IPS-NIHi11 (cell line): ENCODE measurements at regions not wholly inside any gene's neighbourhood (a gene's known extent, or its start where the extent isn't known, plus 50 kb on each side); places are given as distances from the start of the nearest gene placed in this dataset.

ENCODE experiments used
- DNase-seq: peaks from one replicate; pipeline ENCODE4 v3.0.0; 2012; ENCODE audit warnings: mixed read lengths, low spot score

DNA sequence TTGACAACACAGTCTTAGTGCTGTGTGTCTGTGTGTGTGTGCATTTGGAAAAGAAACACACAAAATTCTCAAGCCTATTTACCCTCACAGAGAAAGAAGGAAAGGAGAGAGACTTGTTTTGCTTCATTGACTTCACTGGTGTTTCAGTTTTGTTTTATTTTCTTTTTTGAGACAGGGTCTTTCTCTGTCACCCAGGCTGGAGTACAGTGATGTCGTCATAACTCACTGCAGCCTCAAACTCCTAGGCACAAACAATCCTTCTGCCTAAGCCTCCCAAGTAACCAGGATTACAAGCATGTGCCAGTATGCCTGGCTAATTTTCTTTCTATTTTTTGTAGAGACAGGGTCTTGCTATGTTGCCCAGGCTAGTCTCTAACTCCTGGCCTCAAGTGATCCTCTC lies 636.9 kb downstream of the TAFA4 start:
- no peak for DNase-seq

DNA sequence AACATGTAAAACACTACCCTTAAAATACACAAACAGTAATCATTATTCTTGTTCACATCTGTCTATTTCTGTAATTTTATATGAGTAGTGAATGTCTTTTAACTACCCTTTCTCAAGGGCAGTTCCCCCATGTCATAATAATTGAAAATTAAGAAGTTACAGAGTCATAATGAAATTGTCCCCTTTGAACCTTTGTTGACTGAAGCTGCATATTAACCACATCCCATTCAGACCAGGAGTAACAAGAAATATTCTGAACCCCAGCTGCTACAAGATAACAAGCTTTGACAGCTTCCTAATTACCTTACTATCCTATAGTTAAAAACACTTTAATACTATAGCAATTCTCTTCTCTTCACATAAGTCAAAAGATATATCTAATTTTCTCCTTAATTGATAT lies 635.9 kb upstream of the SUCLG2 start:
- no peak for DNase-seq

DNA sequence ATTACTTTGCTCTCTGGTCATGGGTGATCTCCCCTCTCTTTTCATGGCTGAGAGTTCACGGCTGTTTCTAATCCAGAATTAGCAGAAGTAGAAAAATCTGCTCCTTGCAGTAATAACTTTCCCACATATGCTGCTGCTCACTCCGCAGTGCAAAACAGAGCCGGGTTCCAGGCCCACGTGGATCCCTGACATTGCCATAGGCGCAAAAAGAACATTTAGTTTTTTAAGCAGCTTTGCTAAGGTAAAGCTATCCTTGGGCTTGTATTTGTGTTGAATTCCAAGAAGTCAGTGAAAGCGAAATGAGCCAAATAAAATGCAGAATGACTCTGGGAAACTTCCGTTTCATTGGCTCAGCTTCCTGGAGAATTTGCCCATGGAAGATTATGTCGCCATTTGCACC lies 633.7 kb upstream of the SUCLG2 start:
- DNase-seq, result no peak

DNA sequence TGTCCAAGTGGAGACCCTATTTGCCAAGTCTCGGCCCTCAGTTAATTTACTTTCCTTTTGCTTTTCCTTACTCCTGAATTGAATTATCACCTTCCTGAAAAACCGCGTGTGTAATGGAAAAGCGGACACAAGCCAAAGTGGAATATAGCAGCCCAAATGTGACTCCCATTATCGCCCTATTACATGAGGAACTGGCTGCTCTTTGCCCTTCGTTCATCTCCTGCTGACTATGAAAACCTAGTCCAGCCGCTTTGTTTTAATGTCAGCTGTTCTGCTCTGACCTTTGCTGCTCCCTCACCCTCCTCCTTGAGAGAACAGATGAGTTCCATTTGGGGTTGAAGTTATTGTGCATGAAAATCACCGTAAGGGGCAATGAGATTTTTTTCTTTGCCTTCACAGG lies 632.7 kb upstream of the SUCLG2 start:
- no peak for DNase-seq

DNA sequence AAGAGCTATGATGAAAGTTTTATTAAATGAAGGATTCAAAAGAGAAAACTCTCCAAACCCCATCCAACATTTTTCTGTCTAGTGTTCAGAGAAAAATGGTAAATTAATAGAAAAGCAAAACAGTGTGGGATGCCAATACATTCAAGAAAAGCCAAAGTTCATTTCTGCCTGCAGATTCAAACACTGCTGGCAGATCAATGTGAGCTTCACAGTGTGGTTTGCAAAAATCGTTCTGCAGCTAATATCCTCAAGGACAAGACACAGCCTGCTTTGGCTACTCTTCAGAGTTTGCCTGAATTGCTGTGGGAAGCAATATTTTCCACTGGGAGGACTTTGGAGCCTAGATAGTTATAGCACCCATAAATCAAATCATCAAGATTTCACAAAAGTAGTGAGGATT lies 619.9 kb upstream of the SUCLG2 start:
- no peak for DNase-seq

DNA sequence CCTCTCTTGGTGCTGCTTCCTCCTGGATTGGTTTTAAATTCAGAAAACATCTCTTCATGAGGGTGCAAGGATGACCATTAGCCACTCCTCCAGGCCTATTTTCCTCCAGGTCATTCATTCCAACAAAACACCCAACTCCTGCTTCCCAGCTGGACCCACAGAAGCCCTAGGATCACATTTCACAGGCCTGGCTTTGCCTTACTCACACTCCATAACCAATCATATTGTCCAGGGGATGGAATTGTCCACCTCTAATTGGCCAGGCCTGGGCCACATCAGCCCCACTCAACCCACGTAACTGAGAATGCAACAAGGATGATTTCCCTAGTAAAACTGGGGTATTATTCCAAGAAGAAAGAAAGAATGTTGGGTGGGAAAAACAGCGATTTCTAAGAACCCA lies 616.7 kb upstream of the SUCLG2 start:
- DNase-seq, result peak; percentile 38

DNA sequence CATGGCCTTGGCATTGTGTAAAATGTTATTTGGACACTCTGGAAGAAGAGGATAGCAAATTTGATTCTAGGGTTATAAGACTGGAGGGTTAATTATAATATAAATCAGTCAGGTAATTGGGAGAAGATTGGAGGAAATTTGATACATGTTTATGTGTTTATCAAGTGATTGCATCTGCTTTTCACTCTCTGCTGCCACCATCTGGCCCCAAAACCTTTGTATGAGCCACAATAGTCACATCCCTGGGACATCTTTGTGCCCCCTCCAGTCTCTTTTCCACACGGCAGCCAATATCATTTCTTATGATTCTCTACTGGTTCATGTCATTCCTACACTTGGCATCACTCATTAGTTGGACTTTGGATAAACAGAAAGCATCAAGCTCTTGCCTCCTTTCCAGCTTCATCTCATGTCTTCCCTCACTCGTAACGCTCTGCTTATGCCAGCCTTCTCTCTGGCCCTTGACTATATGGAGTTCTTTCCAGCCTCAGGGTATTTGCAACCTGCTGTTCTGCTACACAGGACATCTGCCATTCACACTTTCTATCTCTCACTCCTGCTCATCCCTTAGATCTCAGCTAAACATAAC lies 602.3 kb upstream of the SUCLG2 start:
- peak; percentile 26 for DNase-seq

DNA sequence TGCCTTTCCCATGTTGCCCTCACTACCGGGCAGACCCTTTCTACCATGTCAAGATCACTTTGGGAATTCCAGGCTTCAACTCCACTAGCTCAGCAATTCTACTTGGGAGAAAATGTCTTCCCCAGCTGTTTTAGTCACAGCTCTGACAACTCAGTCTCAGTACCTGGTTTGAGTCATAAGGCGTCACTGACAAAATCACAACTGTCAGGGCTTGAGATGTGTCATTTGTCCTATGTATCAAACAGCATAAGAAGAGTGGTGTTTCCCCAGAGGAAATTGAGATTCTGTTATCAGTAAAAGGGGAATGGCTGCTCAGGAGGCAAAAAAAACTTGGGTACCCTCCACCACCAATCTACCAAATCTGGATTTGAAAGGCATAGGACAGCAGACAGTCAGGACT lies 594.9 kb upstream of the SUCLG2 start:
- no peak for DNase-seq

DNA sequence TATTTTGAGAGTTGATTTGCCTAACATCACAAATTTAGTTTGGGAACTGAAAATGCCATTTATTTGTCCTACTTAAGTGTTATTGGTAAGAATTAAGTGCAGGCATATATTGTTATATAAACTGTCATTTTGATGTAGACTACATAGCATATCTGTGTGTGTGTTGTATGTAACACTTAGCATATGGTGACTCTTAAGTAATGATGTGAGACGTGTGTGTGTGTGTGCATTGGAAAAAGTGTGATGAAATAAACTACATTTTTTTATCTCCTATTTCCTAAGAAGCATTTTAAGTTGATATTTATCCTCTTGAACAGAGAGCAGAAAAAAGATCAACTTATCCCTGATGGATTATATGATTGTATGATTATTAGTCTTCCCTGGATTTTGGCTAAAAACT lies 588.2 kb upstream of the SUCLG2 start:
- no peak for DNase-seq

DNA sequence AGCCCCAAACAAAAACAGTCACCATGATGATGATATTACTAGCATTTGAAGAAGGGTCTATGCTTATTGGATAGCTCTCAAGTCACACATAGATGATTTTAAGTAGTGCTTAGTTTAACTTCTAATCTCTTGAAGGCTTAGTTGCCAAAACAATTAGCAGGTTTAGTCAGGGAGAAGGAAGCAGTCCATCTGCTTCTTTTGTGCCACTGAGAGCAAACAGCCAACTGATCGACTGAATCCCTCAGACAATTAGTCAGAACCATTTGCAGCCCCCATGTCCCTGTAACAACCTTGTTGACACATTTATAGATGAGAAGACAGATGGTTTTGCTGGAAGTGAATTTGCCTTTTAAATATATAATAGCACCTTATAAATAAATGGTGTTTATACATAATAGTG lies 585.1 kb upstream of the SUCLG2 start:
- DNase-seq, result no peak

DNA sequence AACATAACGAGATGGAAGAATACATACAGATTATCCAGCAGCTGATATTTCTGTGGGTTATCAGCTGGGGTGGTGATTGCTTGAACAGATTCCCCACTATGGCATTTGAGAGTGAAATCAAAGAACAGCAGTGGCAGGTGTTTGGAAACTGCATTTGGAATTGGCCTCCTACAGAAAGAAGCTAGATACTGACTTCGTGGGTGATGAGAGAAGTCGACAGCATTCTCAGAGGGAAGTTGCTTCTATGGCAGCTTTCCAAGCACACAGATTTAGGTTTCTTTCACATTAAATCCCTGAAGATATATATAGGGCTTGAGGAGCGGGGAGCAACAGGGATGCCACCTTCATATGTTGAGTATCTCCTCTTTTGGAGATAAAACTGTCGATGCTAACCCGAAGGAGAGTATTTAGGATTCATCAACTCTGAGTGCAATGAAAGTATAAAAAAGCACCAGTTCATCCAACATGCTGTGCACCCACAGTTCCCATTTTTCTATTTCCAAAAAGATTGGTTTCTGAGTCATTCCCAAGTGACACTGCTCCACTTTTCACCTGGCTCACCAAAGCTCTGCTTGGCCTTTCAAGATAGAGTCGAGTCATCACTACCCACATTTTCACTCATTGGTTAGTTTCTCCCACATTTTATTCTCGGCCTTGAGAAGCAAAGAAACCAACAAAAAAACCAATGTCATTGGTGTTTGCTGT lies 579.8 kb upstream of the SUCLG2 start:
- DNase-seq, result no peak

DNA sequence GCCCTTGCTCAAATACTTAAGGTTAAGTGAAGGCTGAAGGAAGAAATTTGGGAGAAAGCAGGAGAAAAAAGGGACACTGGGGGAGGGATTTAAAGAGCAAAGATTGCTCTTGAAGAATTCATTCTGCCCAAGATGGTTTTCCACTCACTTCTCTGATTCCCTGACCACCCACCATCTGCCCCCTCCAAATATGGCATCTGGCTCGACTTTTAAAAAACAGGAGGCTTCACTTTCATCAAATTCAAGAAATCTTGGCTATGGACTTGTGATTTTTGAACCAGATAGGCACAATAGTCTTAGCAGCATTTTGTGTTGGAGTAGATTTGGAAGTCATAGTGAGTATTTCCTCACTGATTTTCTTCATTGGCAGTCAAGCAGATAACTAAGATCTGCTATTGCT lies 574.4 kb upstream of the SUCLG2 start:
- no peak for DNase-seq

DNA sequence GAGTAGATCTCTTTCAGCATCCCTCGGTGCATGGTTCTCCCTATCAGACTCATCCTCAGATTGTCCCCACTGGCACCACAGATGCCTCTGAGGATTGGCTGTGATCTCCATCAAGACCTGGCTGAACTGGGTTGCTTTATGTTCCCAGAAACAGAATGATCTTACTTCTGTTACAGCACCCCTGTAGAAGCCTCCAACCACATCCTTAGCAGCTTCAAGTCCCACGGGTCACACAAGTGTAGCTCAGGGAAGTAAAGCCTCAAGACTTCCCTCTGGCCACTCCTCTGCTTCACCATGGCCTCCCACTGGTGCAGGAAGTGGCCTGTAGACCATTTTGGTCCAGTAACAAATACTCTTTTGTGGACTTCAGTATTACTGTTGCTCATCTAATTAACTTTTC lies 566.4 kb upstream of the SUCLG2 start:
- DNase-seq, result no peak

DNA sequence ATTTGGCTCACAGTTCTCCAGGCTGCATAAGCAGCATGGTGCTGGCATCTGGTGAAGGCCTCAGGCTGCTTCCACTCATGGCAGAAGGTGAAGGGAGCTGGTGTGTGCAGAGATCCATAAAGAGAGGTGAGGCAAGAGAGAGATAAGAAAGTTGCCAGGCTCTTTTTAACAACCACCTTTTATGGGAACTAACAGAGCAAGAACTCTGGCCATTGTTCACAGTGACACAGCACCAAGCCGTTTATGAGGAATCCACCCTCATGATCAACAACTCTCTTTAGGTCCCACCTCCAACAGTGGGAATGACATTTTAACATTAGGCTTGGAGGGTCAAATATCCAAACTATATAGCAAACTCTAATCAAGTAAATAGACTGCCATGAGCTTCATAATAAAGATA lies 557.2 kb upstream of the SUCLG2 start:
- DNase-seq, result no peak

DNA sequence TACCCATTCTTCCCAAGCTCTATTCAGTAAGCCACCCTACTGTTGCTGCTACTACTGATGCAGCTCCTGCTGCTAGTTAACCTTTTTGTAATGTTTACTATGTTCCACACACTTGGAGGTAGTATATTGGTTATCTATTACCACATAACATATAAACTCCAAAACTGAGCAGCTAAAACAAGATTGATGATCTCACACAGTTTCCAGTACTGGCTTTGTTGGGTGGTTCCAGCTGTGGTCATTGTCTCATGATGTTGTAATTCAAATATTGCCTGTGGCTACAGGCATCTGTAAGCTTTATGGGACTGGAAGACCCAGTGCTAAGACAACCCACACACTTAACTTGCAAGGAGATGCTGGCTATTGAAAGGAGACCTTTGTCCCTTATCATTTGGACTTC lies 556.2 kb upstream of the SUCLG2 start:
- DNase-seq, result no peak

DNA sequence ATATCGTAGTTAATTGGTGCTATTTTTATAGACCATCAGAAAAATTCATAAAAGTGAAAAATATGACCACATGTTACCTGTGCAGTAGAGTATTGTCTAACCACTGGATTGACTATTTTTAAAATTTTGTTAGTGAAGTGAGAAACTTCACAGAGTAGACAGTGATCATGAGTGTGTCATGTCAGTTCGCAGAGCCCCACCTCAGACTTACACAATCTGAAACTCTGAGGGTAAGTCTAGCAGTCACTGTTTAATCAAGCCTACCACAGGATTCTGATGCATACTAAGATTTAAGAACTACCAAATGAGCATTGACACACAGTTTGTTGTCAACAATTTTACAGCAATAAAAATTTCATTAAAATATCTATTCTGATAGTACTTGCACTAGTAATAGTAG lies 552.9 kb upstream of the SUCLG2 start:
- no peak for DNase-seq

DNA sequence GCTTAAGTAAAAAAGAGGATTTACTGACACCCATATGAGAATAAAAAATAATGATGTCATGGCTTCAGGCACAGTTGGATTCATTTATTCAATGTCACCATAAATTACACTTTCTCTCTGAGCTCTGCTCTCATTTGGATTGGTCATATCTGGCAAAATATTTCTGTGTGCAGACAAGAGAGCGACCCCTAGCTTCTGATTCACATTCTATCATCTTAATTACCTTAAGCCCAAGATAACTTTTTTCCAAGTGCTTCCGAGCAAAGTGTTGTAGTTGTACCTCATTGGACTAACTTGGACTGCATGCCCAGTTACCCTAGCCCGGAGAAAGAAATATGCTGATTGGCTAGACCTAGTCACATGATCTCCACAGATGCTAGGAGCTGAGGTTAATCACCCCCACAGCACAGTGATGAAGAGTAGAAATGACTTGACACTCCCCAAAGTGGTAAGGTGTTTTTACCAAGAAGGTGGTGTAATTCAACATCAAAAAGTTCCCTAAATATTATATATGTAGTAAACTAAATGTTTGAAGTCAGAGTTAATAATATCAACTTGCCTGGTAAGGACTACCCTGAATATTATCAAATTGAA lies 552.2 kb upstream of the SUCLG2 start:
- DNase-seq, result peak; percentile 21

DNA sequence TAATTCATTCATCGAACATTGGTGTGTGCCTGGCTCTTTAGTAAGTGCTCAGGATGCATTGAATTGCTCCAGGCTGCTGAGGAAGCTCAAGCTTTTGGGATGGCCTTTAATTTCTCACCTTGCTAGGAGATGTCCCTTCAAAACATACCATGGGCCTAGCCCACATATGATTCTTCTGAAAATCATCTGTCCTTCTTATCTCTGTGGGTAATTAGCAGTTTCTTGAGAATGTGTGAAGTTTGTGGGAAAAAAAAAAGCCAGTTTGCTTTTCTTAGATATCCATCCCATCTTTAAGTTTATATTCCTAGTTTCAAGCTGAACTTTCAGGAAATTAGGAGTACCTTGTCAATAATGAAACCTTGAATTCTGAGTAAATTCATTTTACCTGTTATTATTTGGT lies 532.3 kb upstream of the SUCLG2 start:
- DNase-seq, result no peak

DNA sequence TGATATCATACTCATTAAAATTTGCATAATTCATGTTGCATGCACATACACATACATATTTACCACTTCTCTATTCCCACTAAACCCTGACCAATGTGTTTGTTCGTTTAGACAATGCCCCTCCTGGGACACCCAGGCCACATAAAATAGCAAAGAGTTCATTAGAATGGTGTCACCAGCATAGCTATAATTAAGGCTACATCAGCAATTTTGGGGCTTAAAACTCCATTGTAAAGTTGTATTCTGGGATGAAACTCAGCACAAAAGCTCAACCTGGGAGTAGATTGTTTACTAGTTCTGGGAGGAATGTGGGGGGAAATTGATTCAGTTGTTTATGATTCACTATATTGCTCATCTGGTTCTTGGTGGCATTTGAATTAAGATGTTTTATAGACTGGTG lies 522.2 kb upstream of the SUCLG2 start:
- DNase-seq, result no peak

DNA sequence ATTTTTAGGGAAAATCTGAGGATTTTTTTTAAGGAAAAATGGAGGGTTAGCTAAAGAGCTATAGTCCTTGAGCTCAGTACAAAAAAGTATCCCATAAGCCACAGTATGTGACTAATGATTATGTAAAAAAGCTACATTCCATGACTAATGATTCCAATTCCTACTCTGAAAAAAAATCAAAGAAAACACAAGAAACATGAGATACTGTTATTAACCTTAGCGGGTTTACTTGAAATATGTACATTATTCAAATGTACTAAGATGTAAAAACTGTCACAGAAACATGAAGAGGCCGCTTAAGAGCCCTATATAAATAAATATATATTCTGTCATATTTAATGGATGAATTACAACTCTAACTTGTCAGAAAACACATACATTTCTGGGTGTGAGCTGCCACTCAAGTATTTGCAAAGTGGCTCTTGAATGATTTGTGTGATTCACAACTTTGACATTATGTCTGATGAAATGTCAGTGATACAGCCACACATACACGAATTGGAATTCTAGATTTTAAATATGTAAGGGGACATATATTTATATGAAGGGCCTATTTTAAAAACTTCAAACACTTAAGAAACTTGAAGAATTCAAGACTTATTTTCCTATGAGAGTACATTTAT lies 518.7 kb upstream of the SUCLG2 start:
- DNase-seq, result no peak

DNA sequence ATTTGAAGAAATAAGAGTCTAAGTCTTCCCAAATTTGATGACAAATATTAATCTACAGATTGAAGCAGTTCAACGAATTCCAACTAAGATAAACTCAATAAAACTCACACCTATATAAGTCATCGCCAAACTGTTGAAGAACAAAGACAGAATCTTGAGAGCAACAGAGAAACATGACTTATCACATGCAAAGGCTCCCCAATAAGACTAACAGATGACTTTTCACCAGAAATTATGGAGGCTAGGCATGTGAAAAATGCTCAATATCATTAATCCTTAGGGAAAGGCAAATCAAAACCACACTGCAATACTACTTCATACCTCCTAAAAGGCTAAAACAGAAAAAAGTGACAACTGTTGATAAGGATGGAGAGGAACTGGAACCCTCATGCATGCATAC lies 517.6 kb upstream of the SUCLG2 start:
- DNase-seq, result no peak

DNA sequence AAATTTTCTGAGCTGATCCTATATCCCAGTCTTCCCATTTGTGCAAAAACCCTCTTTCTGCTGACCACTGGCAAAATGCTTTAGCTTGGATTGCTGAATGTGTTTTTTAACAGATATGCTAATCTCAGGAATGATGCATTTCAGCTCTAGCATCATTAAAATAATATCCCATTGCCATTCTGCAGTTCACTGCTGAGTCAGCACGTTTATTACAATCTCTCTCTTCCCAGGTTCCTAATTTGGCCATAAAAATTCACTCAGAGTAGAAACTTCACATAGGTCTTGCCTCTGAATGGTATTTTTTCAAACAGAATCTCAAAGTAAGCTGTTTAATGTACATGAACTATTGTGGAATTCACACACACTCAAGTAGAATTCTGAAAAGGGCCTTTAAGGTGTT lies 509.6 kb upstream of the SUCLG2 start:
- DNase-seq, result no peak

DNA sequence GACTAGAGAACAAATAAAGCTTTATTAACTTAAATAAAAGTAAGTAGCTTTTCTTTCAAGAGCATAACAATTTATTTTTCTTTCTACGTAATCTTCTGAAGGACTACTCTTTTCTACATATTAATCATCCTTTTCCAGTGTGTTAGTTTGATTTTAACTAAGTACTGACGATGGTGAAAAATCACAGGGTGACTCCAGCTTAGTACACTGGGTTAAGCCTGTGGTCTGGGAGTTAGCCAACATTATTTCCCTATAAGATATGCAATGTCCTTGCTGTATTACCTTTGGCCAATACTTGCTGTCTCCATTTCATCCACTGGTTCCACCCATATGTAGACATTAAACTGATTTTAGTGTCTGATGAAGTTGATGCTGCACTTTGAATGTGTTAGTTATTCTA lies 508.6 kb upstream of the SUCLG2 start:
- no peak for DNase-seq

DNA sequence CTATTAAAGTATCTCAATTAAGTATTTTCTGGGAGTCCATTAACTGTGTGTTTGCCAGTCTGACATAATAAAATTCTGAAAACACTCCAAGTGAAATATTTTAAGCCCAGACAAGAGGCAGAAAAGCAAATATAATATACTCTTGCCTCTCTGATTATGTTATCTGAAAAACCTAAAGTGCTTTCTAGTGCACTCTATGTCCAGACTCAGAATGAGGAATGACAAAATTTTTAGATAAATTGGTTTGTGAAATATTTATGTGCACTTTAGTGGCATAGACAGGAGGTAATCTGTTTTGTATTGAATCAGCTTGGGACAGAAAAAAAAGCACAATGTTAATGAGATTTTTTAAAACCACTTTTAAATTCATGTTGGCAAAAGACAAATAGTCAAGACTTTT lies 508.2 kb upstream of the SUCLG2 start:
- DNase-seq, result no peak
